Hippocampal formation (tissue), 2 donors: ENCODE measurements at regions not wholly inside any gene's neighbourhood (a gene's known extent, or its start where the extent isn't known, plus 50 kb on each side); places are given as distances from the start of the nearest gene placed in this dataset.
"Not testable (repeated sequence)": the region's sequence is repeated elsewhere in the genome, so short reads cannot be mapped to it uniquely, and the experiment has no call there.

ENCODE experiments used
- DNase-seq, 2 donors: peaks; one replicate each; lab custom pipeline; 2025; lab: John Stamatoyannopoulos, UW

- no peak for DNase-seq
Measured at GRCh38 chr9:104326912-104327311, 177.2 kb upstream of the OR13F1 start.

- DNase-seq: no peak
Measured at GRCh38 chr9:104329245-104329644, 174.8 kb upstream of the OR13F1 start.

GRCh38 chr9:104330841-104331240 is 173.2 kb upstream of the OR13F1 start:
- no peak for DNase-seq

- DNase-seq: no peak
Measured at GRCh38 chr9:104334549-104334948, 169.5 kb upstream of the OR13F1 start.

GRCh38 chr9:104339692-104340091 is 164.4 kb upstream of the OR13F1 start:
- DNase-seq: no peak

GRCh38 chr9:104342552-104342951 is 161.5 kb upstream of the OR13F1 start:
- no peak for DNase-seq

GRCh38 chr9:104345061-104345460 is 159.0 kb upstream of the OR13F1 start:
- no peak for DNase-seq

GRCh38 chr9:104350541-104350940 is 153.5 kb upstream of the OR13F1 start:
- no peak for DNase-seq

- DNase-seq: no peak
Measured at GRCh38 chr9:104351726-104352125, 152.3 kb upstream of the OR13F1 start.

GRCh38 chr9:104361207-104361606 is 142.9 kb upstream of the OR13F1 start:
- no peak for DNase-seq

GRCh38 chr9:104362912-104363472 is 141.1 kb upstream of the OR13F1 start:
- no peak for DNase-seq

- no peak for DNase-seq
Measured at GRCh38 chr9:104367507-104367906, 136.6 kb upstream of the OR13F1 start.

- DNase-seq: not testable (repeated sequence)
Measured at GRCh38 chr9:104368318-104368717, 135.7 kb upstream of the OR13F1 start.

- DNase-seq: no peak
Measured at GRCh38 chr9:104374711-104375110, 129.4 kb upstream of the OR13F1 start.

- no peak for DNase-seq
Measured at GRCh38 chr9:104386013-104386412, 118.0 kb upstream of the OR13F1 start.

- DNase-seq: peak in 1 of 2 donors; percentile 64
Measured at GRCh38 chr9:104386425-104387069, 117.5 kb upstream of the OR13F1 start.

GRCh38 chr9:104388071-104388470 is 116.0 kb upstream of the OR13F1 start:
- no peak for DNase-seq

GRCh38 chr9:104389341-104389740 is 114.7 kb upstream of the OR13F1 start:
- no peak for DNase-seq

GRCh38 chr9:104394901-104395300 is 109.2 kb upstream of the OR13F1 start:
- not testable (repeated sequence) for DNase-seq

- no peak for DNase-seq
Measured at GRCh38 chr9:104412238-104412637, 91.8 kb upstream of the OR13F1 start.

GRCh38 chr9:104416470-104416869 is 87.6 kb upstream of the OR13F1 start:
- no peak for DNase-seq

- DNase-seq: no peak
Measured at GRCh38 chr9:104417296-104417695, 86.8 kb upstream of the OR13F1 start.

- DNase-seq: no peak
Measured at GRCh38 chr9:104429031-104429546, 75.0 kb upstream of the OR13F1 start.

GRCh38 chr9:104435059-104435458 is 69.0 kb upstream of the OR13F1 start:
- no peak for DNase-seq
